D341Med (cell line): ENCODE measurements at regions not wholly inside any gene's neighbourhood (a gene's known extent, or its start where the extent isn't known, plus 50 kb on each side); places are given as distances from the start of the nearest gene placed in this dataset.
"Not testable (repeated sequence)": the region's sequence is repeated elsewhere in the genome, so short reads cannot be mapped to it uniquely, and the experiment has no call there.

Experiments used
- DNase-seq: peaks from one replicate; pipeline ENCODE4 v3.0.0; 2012; ENCODE audit warnings: low spot score

GRCh38 chr1:61028136-61028535 lies 54.2 kb upstream of the NFIA start:
- no peak for DNase-seq

- not testable (repeated sequence) for DNase-seq
These were observed 64.3 kb upstream of the NFIA start for GRCh38 chr1:61018068-61018467.

DNA sequence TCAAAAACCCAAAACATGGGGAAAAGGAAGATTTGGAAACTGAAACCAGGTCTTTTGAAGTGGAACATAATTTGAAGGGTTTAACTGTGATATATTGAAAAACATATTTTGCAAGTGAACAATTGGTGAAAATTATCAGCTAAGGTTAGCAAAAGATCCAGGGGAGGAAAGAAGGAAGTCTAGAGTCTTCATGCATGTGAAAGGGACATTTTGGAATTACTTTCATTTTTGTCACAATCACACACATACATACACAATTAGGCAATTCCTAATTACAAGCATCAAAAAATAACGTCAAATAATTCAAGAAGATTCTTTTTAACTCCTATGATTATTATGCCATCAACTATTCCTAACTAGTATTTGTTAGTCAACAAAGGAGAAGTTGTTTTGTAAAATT lies 64.7 kb upstream of the NFIA start:
- DNase-seq: no peak

- DNase-seq: no peak
These were observed 68.3 kb upstream of the NFIA start for GRCh38 chr1:61013946-61014667.

- DNase-seq: no peak
These were observed 69.0 kb upstream of the NFIA start for GRCh38 chr1:61013189-61013945.

DNA sequence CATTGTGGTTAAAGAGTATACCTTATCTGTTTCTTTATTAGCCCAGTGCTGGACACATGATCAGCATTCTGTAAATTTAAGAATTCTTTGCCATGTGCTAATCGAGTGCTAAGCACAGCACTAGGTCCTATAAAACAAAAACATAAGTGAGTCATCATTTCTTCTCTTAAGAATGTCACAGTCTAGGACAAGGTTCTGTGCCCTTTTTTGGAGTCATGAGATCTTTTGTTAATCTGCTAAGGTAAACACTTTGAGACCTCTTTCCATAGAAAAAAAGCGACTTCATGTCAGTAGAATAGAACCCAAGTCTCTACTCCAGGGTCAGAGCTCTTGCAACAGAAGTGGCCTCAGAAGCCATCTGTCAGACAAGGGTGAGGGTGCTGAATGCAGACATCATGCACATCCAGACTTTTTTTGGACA lies 70.0 kb upstream of the NFIA start:
- DNase-seq: no peak

GRCh38 chr1:61011561-61012263 lies 70.6 kb upstream of the NFIA start:
- DNase-seq: no peak

DNA sequence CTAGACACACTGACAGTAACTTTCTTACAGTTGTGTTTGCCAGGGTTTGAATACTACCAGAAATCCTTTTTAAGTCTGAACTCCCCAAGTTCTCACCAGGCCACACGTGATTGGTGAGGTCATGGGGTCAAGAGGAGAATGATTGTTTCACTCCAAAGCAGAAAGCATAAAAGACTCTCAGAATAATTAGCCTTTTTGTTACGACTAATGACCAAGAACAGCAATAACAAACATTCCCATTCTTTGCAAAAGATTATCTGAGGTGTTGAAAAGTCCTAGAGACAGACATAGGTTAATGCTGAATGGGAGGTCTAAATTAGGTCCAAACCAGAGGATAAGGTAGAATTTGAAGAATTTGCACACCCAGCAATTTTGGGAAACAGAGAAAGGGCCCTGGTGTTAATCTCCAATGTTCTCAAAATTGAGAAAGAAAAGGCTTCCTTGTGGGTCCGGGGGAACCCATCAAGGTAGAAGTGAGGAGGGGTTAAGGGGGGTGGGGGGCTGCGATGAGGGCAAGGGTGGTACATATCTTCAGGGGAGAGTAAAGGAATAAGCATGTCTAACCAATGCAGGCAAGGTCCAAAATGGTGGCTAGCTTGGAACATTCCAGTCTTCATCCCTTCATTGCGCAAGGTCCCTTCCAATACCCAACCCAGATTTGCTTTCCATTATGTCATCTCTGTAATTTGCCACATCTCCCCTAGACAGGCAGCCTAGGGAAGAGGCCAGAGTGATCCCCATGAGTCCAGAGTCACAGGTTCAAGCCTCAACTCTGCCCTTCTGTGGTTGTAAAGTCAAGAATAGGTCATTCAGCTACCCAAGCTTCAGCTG lies 74.6 kb upstream of the NFIA start:
- DNase-seq: no peak

- DNase-seq: no peak
These were observed 76.5 kb upstream of the NFIA start for GRCh38 chr1:61005614-61006580.

GRCh38 chr1:61004262-61005003 lies 77.9 kb upstream of the NFIA start:
- DNase-seq: no peak

GRCh38 chr1:61000327-61000726 lies 82.0 kb upstream of the NFIA start:
- no peak for DNase-seq

GRCh38 chr1:60998786-60999185 lies 83.6 kb upstream of the NFIA start:
- DNase-seq: no peak

DNA sequence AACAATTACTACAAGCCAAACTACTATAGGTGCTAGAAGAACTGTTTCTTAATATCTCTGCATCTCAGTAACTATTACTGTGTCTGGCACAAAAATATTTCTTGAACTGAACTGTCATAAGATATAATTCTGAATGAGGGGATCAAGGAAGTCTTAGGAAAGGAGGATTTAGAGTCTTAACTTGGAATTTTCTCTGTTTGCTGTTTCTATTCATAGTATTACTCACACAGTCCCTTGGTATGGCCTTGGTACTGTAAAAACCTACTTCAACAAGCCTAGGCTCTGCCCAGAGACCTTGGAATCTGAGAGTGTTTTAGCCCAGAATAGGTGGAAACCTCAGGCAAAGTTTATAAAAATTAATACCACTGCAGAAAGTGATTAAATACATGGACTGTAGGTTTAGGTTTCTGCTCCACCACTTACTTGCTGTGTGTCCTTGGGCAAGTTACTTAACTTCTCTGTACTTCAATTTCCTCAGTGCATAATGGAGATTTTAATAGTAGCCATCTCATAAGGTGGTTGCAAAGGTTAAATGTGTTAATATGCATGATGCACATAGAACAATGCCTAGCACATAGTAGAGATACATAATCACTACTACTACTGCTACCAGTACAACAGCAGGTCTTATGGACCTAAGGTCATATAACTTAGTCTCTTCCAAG lies 87.4 kb upstream of the NFIA start:
- DNase-seq: no peak

- no peak for DNase-seq
These were observed 88.0 kb upstream of the NFIA start for GRCh38 chr1:60994369-60994768.

- DNase-seq: no peak
These were observed 90.2 kb upstream of the NFIA start for GRCh38 chr1:60992165-60992564.

GRCh38 chr1:60990714-60991090 lies 91.7 kb upstream of the NFIA start:
- DNase-seq: no peak

DNA sequence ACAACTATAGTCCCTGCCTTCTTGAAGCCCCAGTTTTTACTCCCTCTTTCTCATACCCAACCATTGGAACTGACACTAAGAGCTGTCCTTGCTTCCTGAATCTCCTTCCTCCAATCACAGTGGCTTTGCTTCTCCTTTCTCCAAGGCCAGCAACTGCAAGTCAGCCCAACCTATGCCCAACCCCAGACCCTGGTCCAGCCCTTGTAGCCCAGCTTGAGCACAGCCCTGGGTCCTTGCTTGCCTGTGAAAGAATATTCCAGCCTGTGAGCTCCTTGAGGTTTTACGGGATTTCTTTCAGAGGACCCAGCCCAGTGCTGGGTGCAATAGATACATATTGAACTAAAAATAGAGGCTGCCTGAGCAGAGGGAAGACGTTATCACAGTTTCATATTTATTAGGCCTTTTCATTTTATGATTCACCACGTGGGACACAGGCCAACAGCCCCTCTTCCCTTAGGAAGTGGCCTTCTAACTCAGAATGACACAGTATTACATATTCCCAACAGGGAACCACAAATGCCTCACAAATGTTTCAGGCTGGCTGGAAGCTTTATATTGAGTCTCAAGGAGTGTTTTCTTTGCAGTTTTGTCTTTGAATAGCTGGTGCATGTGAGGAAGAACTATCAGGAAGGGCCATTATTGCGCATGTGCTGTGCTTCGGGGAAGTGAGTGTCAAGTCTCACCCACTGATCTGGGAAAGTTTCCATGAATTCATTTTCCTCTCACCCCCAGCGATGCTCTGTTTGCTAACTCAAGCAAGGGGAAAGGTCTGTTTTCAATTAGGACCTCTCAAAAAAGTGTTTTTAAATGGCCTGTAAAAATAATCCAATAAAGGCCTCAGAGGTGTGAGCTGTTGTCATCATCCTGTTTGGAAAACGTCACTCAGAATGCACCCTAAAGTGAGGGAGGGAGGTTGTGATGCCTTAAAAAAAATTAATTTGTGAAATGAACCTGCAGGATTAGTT lies 92.3 kb upstream of the NFIA start:
- no peak for DNase-seq

DNA sequence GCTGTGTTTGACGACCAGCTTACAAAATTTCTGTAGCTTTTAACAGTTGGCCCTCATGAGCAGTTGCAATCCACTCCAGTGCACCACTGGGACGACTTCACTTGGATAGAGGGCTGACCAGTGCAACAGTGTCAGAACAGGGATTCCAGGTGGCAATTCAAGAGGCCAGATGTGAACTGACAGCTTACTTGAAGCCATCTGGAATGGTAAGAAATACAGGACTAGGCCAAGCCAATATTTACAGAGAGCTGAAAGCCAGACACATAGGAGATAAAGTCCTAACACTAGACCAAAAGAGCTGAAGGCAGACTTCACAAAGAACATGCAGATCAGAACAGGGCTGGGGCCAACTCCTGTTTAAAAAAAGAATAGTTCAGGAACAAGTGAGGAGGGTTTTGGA lies 93.5 kb upstream of the NFIA start:
- no peak for DNase-seq

DNA sequence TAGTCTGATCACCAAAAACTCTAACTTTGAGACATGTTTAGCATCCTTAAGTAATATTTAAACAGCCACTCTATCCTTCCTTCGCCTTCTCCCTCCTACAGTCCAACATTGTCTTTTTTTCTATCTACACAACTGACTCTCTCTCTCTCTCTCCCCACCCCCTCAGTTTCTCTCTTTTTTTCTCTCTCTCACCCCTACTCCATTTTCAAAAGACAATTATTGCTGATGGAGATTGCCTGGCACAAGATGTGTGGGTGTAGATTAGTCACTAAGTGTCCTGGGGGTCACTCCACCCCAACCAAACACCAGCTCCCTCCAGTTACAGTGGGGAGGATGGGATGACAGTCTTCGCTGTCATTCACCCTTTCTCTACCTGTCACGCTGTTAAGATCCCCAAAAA lies 94.5 kb upstream of the NFIA start:
- no peak for DNase-seq
